ENCODE measurements at regions not wholly inside any gene's neighbourhood (a gene's known extent, or its start where the extent isn't known, plus 50 kb on each side); places are given as distances from the start of the nearest gene placed in this dataset.

GRCh38 chr7:153422291-153423209 is 629.6 kb upstream of the DPP6 start:
- Histone ChIP-seq H3K36me3 (ENCODE audit: control insufficient read depth, insufficient read depth, low read length) (no peaks in the 10 kb centered on the region), H3K9me3 (replicated peaks; ENCODE audit: control insufficient read depth, low read depth, low read length) (no peaks in the 10 kb centered on the region), H3K4me3 (ENCODE audit: low read length) (no peak overlapping the region), H3K27me3 (ENCODE audit: control insufficient read depth, insufficient read depth, low read length) (no peaks in the 10 kb centered on the region), H3K27ac (ENCODE audit: low read length) (no peak overlapping the region), H3K4me1 (ENCODE audit: control insufficient read depth, insufficient read depth, low read length) (no peaks in the 10 kb centered on the region)
- no peak for DNase-seq
- WGBS (ENCODE audit: insufficient coverage): 41% methylated on average over 4 of the region's 9 CpGs

GRCh38 chr7:153423210-153423590 is 629.0 kb upstream of the DPP6 start:
- H3K27me3 ChIP-seq (ENCODE audit: control insufficient read depth, insufficient read depth, low read length): no peaks in the 10 kb centered on the region
- no peaks in the 10 kb centered on the region for H3K36me3 ChIP-seq (ENCODE audit: control insufficient read depth, insufficient read depth, low read length)
- no CpG with 5 or more reads among the region's 2 CpGs for WGBS (ENCODE audit: insufficient coverage)
- H3K9me3 ChIP-seq (replicated peaks; ENCODE audit: control insufficient read depth, low read depth, low read length): no peaks in the 10 kb centered on the region
- H3K27ac ChIP-seq (ENCODE audit: low read length): no peak overlapping the region
- no peaks in the 10 kb centered on the region for H3K4me1 ChIP-seq (ENCODE audit: control insufficient read depth, insufficient read depth, low read length)
- H3K4me3 ChIP-seq (ENCODE audit: low read length): no peak overlapping the region
- DNase-seq: no peak

GRCh38 chr7:153430931-153431330 is 621.3 kb upstream of the DPP6 start:
- Histone ChIP-seq H3K4me3 (ENCODE audit: low read length) (no peak overlapping the region), H3K9me3 (replicated peaks; ENCODE audit: control insufficient read depth, low read depth, low read length) (no peaks in the 10 kb centered on the region), H3K27ac (ENCODE audit: low read length) (no peak overlapping the region), H3K27me3 (ENCODE audit: control insufficient read depth, insufficient read depth, low read length) (no peaks in the 10 kb centered on the region), H3K36me3 (ENCODE audit: control insufficient read depth, insufficient read depth, low read length) (no peaks in the 10 kb centered on the region), H3K4me1 (ENCODE audit: control insufficient read depth, insufficient read depth, low read length) (no peaks in the 10 kb centered on the region)
- WGBS (ENCODE audit: insufficient coverage): 69% methylated on average over 4 of the region's 5 CpGs
- no peak for DNase-seq

GRCh38 chr7:153432063-153432462 is 620.1 kb upstream of the DPP6 start:
- Histone ChIP-seq H3K36me3 (ENCODE audit: control insufficient read depth, insufficient read depth, low read length) (no peaks in the 10 kb centered on the region), H3K4me3 (ENCODE audit: low read length) (no peak overlapping the region), H3K9me3 (replicated peaks; ENCODE audit: control insufficient read depth, low read depth, low read length) (no peaks in the 10 kb centered on the region), H3K27ac (ENCODE audit: low read length) (no peak overlapping the region), H3K4me1 (ENCODE audit: control insufficient read depth, insufficient read depth, low read length) (no peaks in the 10 kb centered on the region), H3K27me3 (ENCODE audit: control insufficient read depth, insufficient read depth, low read length) (no peaks in the 10 kb centered on the region)
- peak; percentile 33 for DNase-seq
- 26% methylated on average over 3 of the region's 8 CpGs for WGBS (ENCODE audit: insufficient coverage)

GRCh38 chr7:153433223-153433622 is 619.0 kb upstream of the DPP6 start:
- Histone ChIP-seq H3K9me3 (replicated peaks; ENCODE audit: control insufficient read depth, low read depth, low read length) (no peaks in the 10 kb centered on the region), H3K36me3 (ENCODE audit: control insufficient read depth, insufficient read depth, low read length) (no peaks in the 10 kb centered on the region), H3K4me3 (ENCODE audit: low read length) (no peak overlapping the region), H3K27ac (ENCODE audit: low read length) (no peak overlapping the region), H3K4me1 (ENCODE audit: control insufficient read depth, insufficient read depth, low read length) (no peaks in the 10 kb centered on the region), H3K27me3 (ENCODE audit: control insufficient read depth, insufficient read depth, low read length) (no peaks in the 10 kb centered on the region)
- WGBS (ENCODE audit: insufficient coverage): 89% methylated on average over 3 of the region's 8 CpGs
- no peak for DNase-seq

- Histone ChIP-seq H3K27ac (ENCODE audit: low read length) (no peak overlapping the region), H3K4me1 (ENCODE audit: control insufficient read depth, insufficient read depth, low read length) (peaks cover 7% of the 10 kb centered on the region), H3K9me3 (replicated peaks; ENCODE audit: control insufficient read depth, low read depth, low read length) (no peaks in the 10 kb centered on the region), H3K36me3 (ENCODE audit: control insufficient read depth, insufficient read depth, low read length) (no peaks in the 10 kb centered on the region), H3K27me3 (ENCODE audit: control insufficient read depth, insufficient read depth, low read length) (no peaks in the 10 kb centered on the region), H3K4me3 (ENCODE audit: low read length) (no peak overlapping the region)
- no peak for DNase-seq
- 100% methylated on average over 2 of the region's 5 CpGs for WGBS (ENCODE audit: insufficient coverage)
Measured at GRCh38 chr7:153440715-153441114, 611.5 kb upstream of the DPP6 start.

- WGBS (ENCODE audit: insufficient coverage): 40% methylated on average over 2 of the region's 7 CpGs
- DNase-seq: peak; percentile 86
Measured at GRCh38 chr7:153443032-153443701, 609.0 kb upstream of the DPP6 start.

GRCh38 chr7:153444641-153445040 is 607.6 kb upstream of the DPP6 start:
- Histone ChIP-seq H3K4me3 (ENCODE audit: low read length) (no peak overlapping the region), H3K9me3 (replicated peaks; ENCODE audit: control insufficient read depth, low read depth, low read length) (no peaks in the 10 kb centered on the region), H3K27me3 (ENCODE audit: control insufficient read depth, insufficient read depth, low read length) (no peaks in the 10 kb centered on the region), H3K36me3 (ENCODE audit: control insufficient read depth, insufficient read depth, low read length) (no peaks in the 10 kb centered on the region), H3K4me1 (ENCODE audit: control insufficient read depth, insufficient read depth, low read length) (peaks cover 7% of the 10 kb centered on the region), H3K27ac (ENCODE audit: low read length) (no peak overlapping the region)
- peak; percentile 32 for DNase-seq
- WGBS (ENCODE audit: insufficient coverage): 74% methylated on average over 6 of the region's 8 CpGs

More at GRCh38 chr7:153443032-153443701, 609.0 kb upstream of the DPP6 start:
- Histone ChIP-seq H3K36me3 (ENCODE audit: control insufficient read depth, insufficient read depth, low read length) (no peaks in the 10 kb centered on the region), H3K27ac (ENCODE audit: low read length) (no peak overlapping the region), H3K9me3 (replicated peaks; ENCODE audit: control insufficient read depth, low read depth, low read length) (no peaks in the 10 kb centered on the region), H3K4me1 (ENCODE audit: control insufficient read depth, insufficient read depth, low read length) (peaks cover 7% of the 10 kb centered on the region), H3K4me3 (ENCODE audit: low read length) (no peak overlapping the region), H3K27me3 (ENCODE audit: control insufficient read depth, insufficient read depth, low read length) (no peaks in the 10 kb centered on the region)

- WGBS (ENCODE audit: insufficient coverage): 37% methylated on average over 3 of the region's 5 CpGs
- no peak for DNase-seq
- Histone ChIP-seq H3K4me3 (ENCODE audit: low read length) (no peak overlapping the region), H3K9me3 (replicated peaks; ENCODE audit: control insufficient read depth, low read depth, low read length) (no peaks in the 10 kb centered on the region), H3K4me1 (ENCODE audit: control insufficient read depth, insufficient read depth, low read length) (peaks cover 7% of the 10 kb centered on the region), H3K27ac (ENCODE audit: low read length) (no peak overlapping the region), H3K36me3 (ENCODE audit: control insufficient read depth, insufficient read depth, low read length) (no peaks in the 10 kb centered on the region), H3K27me3 (ENCODE audit: control insufficient read depth, insufficient read depth, low read length) (no peaks in the 10 kb centered on the region)
Measured at GRCh38 chr7:153445641-153446040, 606.6 kb upstream of the DPP6 start.

GRCh38 chr7:153446490-153446889 is 605.7 kb upstream of the DPP6 start:
- H3K4me1 ChIP-seq (ENCODE audit: control insufficient read depth, insufficient read depth, low read length): peaks cover 7% of the 10 kb centered on the region
- no peaks in the 10 kb centered on the region for H3K27me3 ChIP-seq (ENCODE audit: control insufficient read depth, insufficient read depth, low read length)
- 60% methylated on average over 1 of the region's 2 CpGs for WGBS (ENCODE audit: insufficient coverage)
- no peak overlapping the region for H3K4me3 ChIP-seq (ENCODE audit: low read length)
- no peak overlapping the region for H3K27ac ChIP-seq (ENCODE audit: low read length)
- H3K9me3 ChIP-seq (replicated peaks; ENCODE audit: control insufficient read depth, low read depth, low read length): no peaks in the 10 kb centered on the region
- no peaks in the 10 kb centered on the region for H3K36me3 ChIP-seq (ENCODE audit: control insufficient read depth, insufficient read depth, low read length)
- DNase-seq: no peak
